GM18873 (cell line): ENCODE measurements at regions not wholly inside any gene's neighbourhood (a gene's known extent, or its start where the extent isn't known, plus 50 kb on each side); places are given as distances from the start of the nearest gene placed in this dataset.

Experiments
- ATAC-seq: cut with Tn5 transposase; IDR thresholded peaks from one replicate; pipeline ENCODE4 v1.9.1; 2021; ENCODE audit warnings: mild to moderate bottlenecking, moderate library complexity, moderate number of reproducible peaks; ENCODE audit not compliant: unreplicated experiment, low FRiP score

DNA sequence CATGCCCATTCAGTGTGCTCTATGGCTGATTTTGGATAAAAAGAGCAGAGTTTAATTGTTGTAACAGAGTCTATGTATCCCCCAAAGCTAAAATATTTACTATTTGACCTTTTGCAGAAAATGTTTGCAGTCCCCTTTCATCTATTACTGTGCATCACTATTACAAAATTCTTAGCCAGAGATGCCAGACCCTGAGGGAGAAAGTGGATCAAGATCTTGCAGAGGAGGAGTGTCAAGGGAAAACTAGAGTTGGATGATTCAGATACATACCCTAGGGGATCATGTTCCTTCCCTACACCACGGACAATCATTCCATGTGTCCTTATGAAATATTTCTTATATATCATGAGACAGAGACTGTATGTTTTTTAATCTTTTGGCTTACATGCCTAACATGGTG, 68.6 kb upstream of the TPRG1 start:
- ATAC-seq: no peak

DNA sequence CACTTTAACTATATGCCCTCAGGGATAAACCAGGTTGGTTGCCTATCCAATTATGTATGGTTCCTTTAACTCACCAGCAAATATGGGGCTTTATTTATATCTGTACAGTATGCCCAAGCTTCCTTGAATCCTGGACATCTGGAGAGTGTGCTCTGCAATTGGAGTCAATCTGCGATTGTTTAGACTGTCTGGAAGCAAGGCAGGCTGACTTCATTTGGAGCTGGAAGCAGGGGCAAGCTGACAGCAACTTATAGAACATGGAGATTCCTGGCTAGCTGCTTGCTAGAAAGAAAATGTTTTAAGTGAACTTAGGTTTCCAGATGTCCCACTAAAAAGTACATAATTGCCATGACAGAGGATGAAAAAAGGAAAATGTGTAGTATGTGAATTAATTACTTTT, 63.7 kb upstream of the TPRG1 start:
- no peak for ATAC-seq

DNA sequence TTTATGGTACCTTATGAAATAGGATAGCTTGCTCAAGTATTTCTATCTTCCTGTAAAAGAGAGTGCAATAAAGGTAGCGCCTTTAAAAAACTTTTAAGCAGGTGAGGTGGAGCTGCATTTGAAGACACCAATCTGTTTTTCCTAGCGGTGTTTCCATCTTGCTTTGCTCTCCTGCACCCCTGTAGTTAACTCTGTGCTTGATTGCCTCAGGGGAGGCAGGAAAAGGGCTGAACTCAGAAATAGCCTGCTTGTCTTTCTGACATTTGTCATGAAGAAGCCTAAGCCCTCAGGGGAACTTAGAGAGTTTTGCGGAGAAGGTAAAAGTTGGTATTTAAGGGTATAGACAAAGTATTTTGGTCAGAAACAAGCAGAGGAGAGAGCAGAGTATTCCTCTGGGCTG, 63.0 kb upstream of the TPRG1 start:
- ATAC-seq: no peak

DNA sequence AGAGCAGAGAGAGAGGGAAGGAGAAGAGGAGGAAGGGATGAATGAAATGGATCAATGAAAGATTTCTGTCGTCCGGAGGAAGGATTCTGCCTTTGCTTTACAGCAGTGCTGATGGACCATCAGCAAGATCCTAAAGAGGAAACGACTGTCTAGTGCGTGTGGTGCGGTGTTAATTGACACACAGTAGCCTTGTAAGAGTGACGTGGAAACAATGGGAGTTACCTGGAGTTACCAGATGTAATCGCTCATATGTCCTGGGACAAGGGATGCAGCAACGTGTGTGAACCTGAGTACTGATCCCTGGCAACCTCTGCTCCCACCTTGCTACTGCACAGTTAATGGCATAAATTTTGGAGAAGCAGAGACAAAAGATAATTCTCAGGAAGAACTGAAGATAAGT, 62.6 kb upstream of the TPRG1 start:
- no peak for ATAC-seq

DNA sequence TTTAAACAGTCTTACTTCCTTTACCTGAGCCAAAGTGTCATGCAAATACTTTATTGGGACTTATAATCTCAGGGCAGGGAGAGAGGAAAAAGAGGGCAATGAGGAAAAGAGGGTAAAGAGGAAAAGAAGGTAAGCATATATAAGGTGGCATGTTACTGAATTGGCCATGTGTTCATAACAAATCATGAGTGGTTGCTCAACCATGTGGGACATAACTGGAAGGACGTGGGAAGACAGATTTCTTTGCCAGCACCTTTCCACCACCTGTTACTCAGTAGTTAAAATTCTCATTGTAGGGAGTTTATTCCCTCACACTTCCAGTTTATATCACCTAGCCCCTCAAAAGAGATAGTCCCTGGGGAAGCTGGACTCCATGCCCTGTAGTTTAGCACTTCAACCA, 54.7 kb upstream of the TPRG1 start:
- ATAC-seq: no peak

DNA sequence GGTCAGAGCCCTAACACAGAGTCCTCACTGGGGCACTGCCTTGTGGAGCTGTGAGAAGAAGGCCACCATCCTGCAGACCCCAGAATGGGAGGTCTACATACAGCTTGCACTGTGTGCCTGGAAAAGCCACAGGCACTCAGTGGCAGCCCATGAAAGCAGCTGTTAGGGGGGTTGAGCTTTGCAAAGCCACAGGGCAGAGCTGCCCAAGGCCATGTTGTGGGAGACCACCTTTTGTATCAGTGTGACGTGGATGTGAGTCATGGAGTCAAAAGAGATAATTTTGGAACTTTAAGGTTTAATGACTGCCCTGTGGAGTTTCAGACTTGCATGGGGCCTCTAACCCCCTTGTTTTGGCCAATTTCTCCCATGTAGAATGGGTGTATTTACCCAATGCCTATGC, 52.9 kb upstream of the TPRG1 start:
- no peak for ATAC-seq

DNA sequence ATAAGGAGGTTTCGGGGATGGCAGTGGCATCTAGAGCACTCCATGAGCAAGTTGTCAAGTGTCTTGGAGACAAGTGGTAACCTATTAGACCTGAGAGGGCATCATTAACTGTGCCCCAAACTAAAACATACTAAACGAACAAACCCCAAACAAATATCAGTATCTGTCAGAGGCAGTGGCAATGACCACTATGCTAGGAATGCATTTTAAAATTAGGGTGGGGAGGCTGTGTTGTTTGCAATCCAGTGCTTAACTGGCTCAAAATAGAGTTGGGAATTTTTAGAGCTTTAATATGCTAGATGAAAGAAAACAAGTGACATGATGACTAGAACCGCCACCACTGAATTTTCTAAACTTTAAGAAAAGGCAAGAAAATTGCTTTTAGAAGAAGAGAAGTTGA, 51.8 kb upstream of the TPRG1 start:
- no peak for ATAC-seq

DNA sequence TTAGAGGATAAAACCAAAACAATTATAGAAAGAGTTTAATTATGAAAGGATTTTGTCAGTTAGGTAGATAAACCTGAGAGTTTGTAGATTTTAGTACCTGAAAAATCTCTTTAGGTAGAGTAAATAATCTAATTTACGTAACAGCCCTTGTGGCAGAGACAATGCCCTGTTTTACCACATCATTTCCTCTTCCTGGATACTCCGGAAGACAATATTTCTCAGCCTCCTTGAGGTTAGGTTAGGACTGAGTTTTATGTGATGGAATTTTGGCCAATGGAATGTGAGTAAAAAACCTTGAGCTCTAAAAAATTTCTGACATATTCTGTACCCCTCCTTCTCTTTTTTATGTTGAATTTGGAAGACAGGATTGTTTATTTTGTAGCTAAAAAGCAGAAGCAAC, 50.7 kb upstream of the TPRG1 start:
- no peak for ATAC-seq
